ENCODE measurements at regions not wholly inside any gene's neighbourhood (a gene's known extent, or its start where the extent isn't known, plus 50 kb on each side); places are given as distances from the start of the nearest gene placed in this dataset.

DNA sequence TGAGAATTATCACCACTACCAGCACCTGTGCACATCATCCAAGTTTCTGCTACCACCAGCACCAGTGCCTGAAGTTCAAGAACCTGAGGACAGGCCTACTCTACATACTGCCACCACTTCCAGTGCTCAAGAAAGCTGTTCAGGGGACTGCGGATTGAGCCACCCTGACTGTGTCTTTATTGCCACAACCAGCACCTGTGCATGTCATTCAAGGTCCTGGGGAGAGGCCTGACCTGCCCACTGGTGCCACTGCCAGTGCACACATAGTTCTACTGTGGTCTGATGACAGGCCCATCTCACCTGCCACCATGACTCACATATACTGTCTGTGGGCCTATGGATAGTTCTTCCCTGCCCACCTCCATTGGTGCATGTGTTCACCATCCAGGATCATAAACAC is 559.4 kb downstream of the COL12A1 start:
- H3K9me3 ChIP-seq, result no peaks in the 10 kb centered on the region
- no peaks in the 10 kb centered on the region for H3K27me3 ChIP-seq
- H3K27ac ChIP-seq, result no peak overlapping the region
- H3K4me1 ChIP-seq, result no peaks in the 10 kb centered on the region
- TF ChIP-seq CTCF (IDR thresholded peaks at IDR 0.05), result no peak
- no peak for DNase-seq (ENCODE audit: low spot score)
- no peak overlapping the region for H3K4me3 ChIP-seq
- H3K36me3 ChIP-seq, result no peaks in the 10 kb centered on the region

DNA sequence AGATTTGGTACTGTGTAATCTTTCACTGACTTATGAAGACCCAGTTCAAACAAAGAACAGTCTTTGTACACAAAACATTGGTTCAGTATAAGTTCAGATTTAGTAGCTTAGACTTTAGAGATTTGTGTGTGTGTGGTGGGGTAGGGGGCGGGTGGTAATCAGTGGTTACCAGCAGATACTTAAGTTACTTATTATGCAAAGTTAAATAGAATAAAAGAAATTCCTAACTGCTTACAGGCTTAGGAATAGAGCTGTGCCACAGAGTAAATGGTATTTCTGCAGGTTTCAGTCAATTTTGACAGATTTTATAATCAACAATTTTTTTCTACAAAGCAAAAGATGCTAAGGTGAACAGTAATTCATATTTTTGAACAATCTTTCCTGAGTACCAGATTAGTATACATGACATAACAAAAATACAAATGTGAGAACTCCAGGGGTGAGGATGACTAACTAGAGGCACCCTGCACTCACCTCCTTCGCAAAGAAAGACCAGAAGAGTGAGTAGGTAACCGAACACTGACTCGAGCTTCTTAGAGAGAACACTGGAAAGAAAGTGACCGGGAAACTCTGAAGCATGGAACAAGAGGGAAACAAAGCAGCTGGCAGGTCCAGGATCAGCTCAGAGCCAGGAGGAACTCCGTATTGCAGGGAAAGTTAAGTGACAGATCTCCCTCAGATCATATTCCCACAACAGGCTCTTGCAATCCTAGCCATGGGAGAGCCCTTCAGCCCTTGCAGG is 560.6 kb downstream of the COL12A1 start:
- Histone ChIP-seq H3K4me3 (no peak overlapping the region), H3K36me3 (no peaks in the 10 kb centered on the region), H3K27ac (no peak overlapping the region), H3K9me3 (no peaks in the 10 kb centered on the region), H3K4me1 (no peaks in the 10 kb centered on the region), H3K27me3 (no peaks in the 10 kb centered on the region)
- no peak for DNase-seq (ENCODE audit: low spot score)
- no peak for TF ChIP-seq CTCF (IDR thresholded peaks at IDR 0.05)

DNA sequence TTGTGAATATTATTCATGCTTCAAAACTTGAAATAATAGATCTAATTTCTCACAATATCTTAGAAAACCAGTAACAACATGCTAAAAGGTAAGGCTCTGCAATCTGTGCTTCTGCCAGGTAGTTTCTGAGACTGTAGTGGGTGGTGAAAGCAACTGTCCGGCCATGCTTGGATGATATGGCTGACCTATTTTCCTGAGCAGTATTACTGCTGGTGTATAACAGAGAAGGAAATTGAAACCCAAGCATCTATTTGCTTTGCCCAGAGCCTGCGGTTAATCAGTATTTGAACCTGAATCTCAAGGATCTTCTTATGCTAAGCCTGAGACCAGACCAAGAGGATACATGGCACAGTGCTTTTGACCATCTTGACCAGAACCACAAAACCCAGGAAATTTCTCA is 563.8 kb downstream of the COL12A1 start:
- H3K4me1 ChIP-seq, result no peaks in the 10 kb centered on the region
- DNase-seq (ENCODE audit: low spot score), result no peak
- no peak for TF ChIP-seq CTCF (IDR thresholded peaks at IDR 0.05)
- H3K9me3 ChIP-seq, result no peaks in the 10 kb centered on the region
- no peak overlapping the region for H3K4me3 ChIP-seq
- no peaks in the 10 kb centered on the region for H3K36me3 ChIP-seq
- H3K27me3 ChIP-seq, result no peaks in the 10 kb centered on the region
- no peak overlapping the region for H3K27ac ChIP-seq

- Histone ChIP-seq H3K4me3 (no peak overlapping the region), H3K4me1 (no peaks in the 10 kb centered on the region), H3K27ac (no peak overlapping the region), H3K36me3 (no peaks in the 10 kb centered on the region), H3K9me3 (no peaks in the 10 kb centered on the region), H3K27me3 (no peaks in the 10 kb centered on the region)
- no peak for DNase-seq (ENCODE audit: low spot score)
- TF ChIP-seq CTCF (IDR thresholded peaks at IDR 0.05), result no peak
Observed at GRCh38 chr6:74638412-74638811, 567.4 kb downstream of the COL12A1 start.

- TF ChIP-seq CTCF (IDR thresholded peaks at IDR 0.05), result no peak
- H3K4me1 ChIP-seq, result no peaks in the 10 kb centered on the region
- no peaks in the 10 kb centered on the region for H3K9me3 ChIP-seq
- H3K4me3 ChIP-seq, result no peak overlapping the region
- no peaks in the 10 kb centered on the region for H3K27me3 ChIP-seq
- H3K36me3 ChIP-seq, result no peaks in the 10 kb centered on the region
- DNase-seq (ENCODE audit: low spot score), result no peak
- H3K27ac ChIP-seq, result no peak overlapping the region
Observed at GRCh38 chr6:74632196-74632875, 573.5 kb downstream of the COL12A1 start.
